ENCODE measurements at regions not wholly inside any gene's neighbourhood (a gene's known extent, or its start where the extent isn't known, plus 50 kb on each side); places are given as distances from the start of the nearest gene placed in this dataset.

- Histone ChIP-seq H3K27ac (ENCODE audit: extremely low read length, insufficient read depth, low read length) (no peak overlapping the region), H3K27me3 (ENCODE audit: control insufficient read depth in 1 of 2, insufficient read depth in 2 of 2, low read length in 2 of 2) (no peaks in the 10 kb centered on the region; a peak in 1 of 5 replicates), H3K36me3 (replicated peaks in 1 of 2; ENCODE audit: control insufficient read depth in 1 of 2, insufficient read depth in 2 of 2, low read length in 2 of 2) (no peaks in the 10 kb centered on the region), H3K4me3 (replicated peaks in 1 of 3; ENCODE audit: insufficient read depth in 1 of 3, low read depth in 2 of 3, low read length in 3 of 3) (no peak overlapping the region), H3K79me2 (ENCODE audit: insufficient read depth, low read length) (no peaks in the 10 kb centered on the region), H3K4me1 (ENCODE audit: insufficient read depth, low read length) (no peaks in the 10 kb centered on the region), H3K9me3 (ENCODE audit: low read length) (no peaks in the 10 kb centered on the region), H3K4me2 (ENCODE audit: low read depth, low read length) (no peak overlapping the region), H4K20me1 (ENCODE audit: insufficient read depth, low read length) (no peaks in the 10 kb centered on the region), H2AFZ (ENCODE audit: low read length) (no peak overlapping the region), H3K9ac (ENCODE audit: insufficient read depth, low read depth, low read length) (no peak overlapping the region)
- TF ChIP-seq TEAD3 (CRISPR knock-in tag; optimal IDR thresholded peaks at IDR 0.05; ENCODE audit: borderline replicate concordance), result no peak
- no peak for TF ChIP-seq PAX8 (CRISPR knock-in tag; IDR thresholded peaks at IDR 0.05; ENCODE audit: borderline replicate concordance)
- TF ChIP-seq SRSF4 (IDR thresholded peaks at IDR 0.05; ENCODE audit: low read depth, low read length, poor library complexity, severe bottlenecking), result no peak
- TF ChIP-seq ZBTB8A (CRISPR knock-in tag; IDR thresholded peaks at IDR 0.05; ENCODE audit: borderline replicate concordance, low read depth), result no peak
- TF ChIP-seq, protein P1, sequence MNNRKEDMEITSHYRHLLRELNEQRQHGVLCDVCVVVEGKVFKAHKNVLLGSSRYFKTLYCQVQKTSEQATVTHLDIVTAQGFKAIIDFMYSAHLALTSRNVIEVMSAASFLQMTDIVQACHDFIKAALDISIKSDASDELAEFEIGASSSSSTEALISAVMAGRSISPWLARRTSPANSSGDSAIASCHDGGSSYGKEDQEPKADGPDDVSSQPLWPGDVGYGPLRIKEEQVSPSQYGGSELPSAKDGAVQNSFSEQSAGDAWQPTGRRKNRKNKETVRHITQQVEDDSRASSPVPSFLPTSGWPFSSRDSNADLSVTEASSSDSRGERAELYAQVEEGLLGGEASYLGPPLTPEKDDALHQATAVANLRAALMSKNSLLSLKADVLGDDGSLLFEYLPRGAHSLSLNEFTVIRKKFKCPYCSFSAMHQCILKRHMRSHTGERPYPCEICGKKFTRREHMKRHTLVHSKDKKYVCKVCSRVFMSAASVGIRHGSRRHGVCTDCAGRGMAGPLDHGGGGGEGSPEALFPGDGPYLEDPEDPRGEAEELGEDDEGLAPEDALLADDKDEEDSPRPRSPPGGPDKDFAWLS (CRISPR knock-in tag; IDR thresholded peaks at IDR 0.05; ENCODE audit: borderline replicate concordance), result no peak
- no peak for TF ChIP-seq CAMTA2 (CRISPR knock-in tag; IDR thresholded peaks at IDR 0.05; ENCODE audit: borderline replicate concordance)
- no peak for TF ChIP-seq ZNF282 (IDR thresholded peaks at IDR 0.05; ENCODE audit: partially characterized antibody)
- TF ChIP-seq ZNF331 (CRISPR knock-in tag; IDR thresholded peaks at IDR 0.05), result no peak
- TF ChIP-seq GLI4 (CRISPR knock-in tag; IDR thresholded peaks at IDR 0.05; ENCODE audit: borderline replicate concordance), result no peak
- 8% methylated on average over 2 of the region's 2 CpGs for WGBS (ENCODE audit: low lambda C conversion rate)
- POLR2A ChIA-PET, result no interaction called here
- no peak for DNase-seq (ENCODE audit: low spot score)
- no peak for FAIRE-seq
- CTCF ChIA-PET (ENCODE audit: low intra/inter-chr PET ratio, low total read pairs), result no interaction called here
- no peak for ATAC-seq
- BruUV-seq (replicated peaks), result no TSS peak
- intact Hi-C loops (cut with micrococcal nuclease; ENCODE audit: unreplicated experiment), result no loop called here
- in situ Hi-C loops (cut with HindIII; ENCODE audit: extremely low pct_ligation_motif_present, low pct_unique_long_range_greater_than_20kb), result no loop called here
Observed at GRCh38 chr2:223238301-223238700, 186.3 kb downstream of the KCNE4 start.

Measured in HepG2 (cell line).